Liver (tissue), 8 donors: ENCODE measurements at regions not wholly inside any gene's neighbourhood (a gene's known extent, or its start where the extent isn't known, plus 50 kb on each side); places are given as distances from the start of the nearest gene placed in this dataset.

Experiments used
- DNase-seq: peaks from one replicate; pipeline ENCODE4 v3.0.0-alpha.2; 2017; ENCODE audit warnings: low spot score
- H3K27ac ChIP-seq, 2 donors: one replicate each; pipeline ENCODE4 v1.7.0; 2013; ENCODE audit warnings: inconsistent platforms in 2 of 2, low read length in 2 of 2, control low read depth in 1 of 2, low read depth in 1 of 2, mild to moderate bottlenecking in 1 of 2
- H3K27me3 ChIP-seq, 4 donors: one replicate each; pipeline versions ENCODE4 v1.6.1 to v1.7.0; 2013; ENCODE audit warnings: low read length in 3 of 4, inconsistent platforms in 1 of 4, mild to moderate bottlenecking in 1 of 4, moderate library complexity in 1 of 4; ENCODE audit not compliant: control insufficient read depth in 4 of 4, insufficient read depth in 4 of 4
- H3K36me3 ChIP-seq, 4 donors: one replicate each; pipeline versions ENCODE4 v1.6.1 to v1.7.0; 2013; ENCODE audit warnings: low read length in 3 of 4, mild to moderate bottlenecking in 3 of 4, low read depth in 1 of 4, moderate library complexity in 1 of 4; ENCODE audit not compliant: control insufficient read depth in 4 of 4, insufficient read depth in 3 of 4
- H3K4me1 ChIP-seq, 4 donors: one replicate each; pipeline versions ENCODE4 v1.6.1 to v1.7.0; 2013; ENCODE audit warnings: low read length in 3 of 4, mild to moderate bottlenecking in 3 of 4, moderate library complexity in 1 of 4; ENCODE audit not compliant: control insufficient read depth in 4 of 4, insufficient read depth in 4 of 4
- H3K4me3 ChIP-seq, 3 donors: one replicate each; pipeline versions ENCODE4 v1.6.1 to v1.7.0; 2013; ENCODE audit warnings: low read length in 3 of 3, control low read depth in 1 of 3, low read depth in 1 of 3, mild to moderate bottlenecking in 1 of 3
- H3K9ac ChIP-seq, 2 donors: one replicate each; pipeline ENCODE4 v1.7.0; 2013; ENCODE audit warnings: low read length in 2 of 2, mild to moderate bottlenecking in 2 of 2, moderate library complexity in 2 of 2, control low read depth in 1 of 2, low read depth in 1 of 2
- H3K9me3 ChIP-seq, 4 donors: one replicate each; pipeline versions ENCODE4 v1.6.1 to v1.7.0; 2013; ENCODE audit warnings: low read length in 3 of 4; ENCODE audit not compliant: control insufficient read depth in 4 of 4
- ATF3 ChIP-seq: IDR thresholded peaks from 2 replicates; pipeline ENCODE4 v1.6.1; 2016; ENCODE audit warnings: antibody characterized with exemption
- CTCF ChIP-seq: fragments of 150-350 bp; IDR thresholded peaks from 2 replicates; pipeline ENCODE4 v1.5.1; 2017; ENCODE audit warnings: improper control_type of control experiment, low read depth, low read length; ENCODE audit not compliant: missing input control
- FOXA1 ChIP-seq: IDR thresholded peaks from 2 replicates; pipeline ENCODE4 v1.6.1; 2016; ENCODE audit warnings: antibody characterized with exemption
- GABPA ChIP-seq, 2 donors: IDR thresholded peaks in 1 of 2; conservative IDR thresholded peaks in 1 of 2; 2 replicates each; pipeline ENCODE4 v1.6.1; 2016; ENCODE audit warnings: antibody characterized with exemption in 2 of 2, mild to moderate bottlenecking in 1 of 2, moderate library complexity in 1 of 2
- HNF4A ChIP-seq, 2 donors: conservative IDR thresholded peaks; 2 replicates each; pipeline ENCODE4 v1.6.1; 2016; ENCODE audit warnings: antibody characterized with exemption in 2 of 2, mild to moderate bottlenecking in 2 of 2
- RAD21 ChIP-seq, 2 donors: IDR thresholded peaks; 2 replicates each; pipeline ENCODE4 v1.6.1; 2016; ENCODE audit warnings: antibody characterized with exemption in 2 of 2, mild to moderate bottlenecking in 2 of 2
- REST ChIP-seq: IDR thresholded peaks from 2 replicates; pipeline ENCODE4 v1.6.1; 2016; ENCODE audit warnings: antibody characterized with exemption, mild to moderate bottlenecking
- RXRA ChIP-seq, 2 donors: IDR thresholded peaks; 2 replicates each; pipeline ENCODE4 v1.6.1; 2017 to 2018; ENCODE audit warnings: antibody characterized with exemption in 2 of 2, mild to moderate bottlenecking in 1 of 2
- SP1 ChIP-seq: IDR thresholded peaks from 2 replicates; pipeline ENCODE4 v1.6.1; 2018; ENCODE audit warnings: antibody characterized with exemption, mild to moderate bottlenecking
- TAF1 ChIP-seq: conservative IDR thresholded peaks from 2 replicates; pipeline ENCODE4 v1.6.1; 2016; ENCODE audit warnings: antibody characterized with exemption, mild to moderate bottlenecking
- YY1 ChIP-seq: IDR thresholded peaks from 2 replicates; pipeline ENCODE4 v1.6.1; 2016; ENCODE audit warnings: antibody characterized with exemption, mild to moderate bottlenecking
- WGBS: extraction: QIAGEN DNeasy Blood & Tissue Kit; methylation state at CpG from one replicate; pipeline ENCODE4 v1.1.7; 2013; 5-methylcytosine and 5-hydroxymethylcytosine counted together
- donor health status: healthy.
- donor health status: healthy.
- donor health status: healthy.
- donor health status: healthy.
- donor health status: healthy.

GRCh38 chr16:52976539-52977167 is 76.0 kb downstream of the CHD9NB start:
- Histone ChIP-seq H3K27ac (no peak overlapping the region), H3K9me3 (no peaks in the 10 kb centered on the region), H3K4me1 (no peaks in the 10 kb centered on the region), H3K4me3 (no peak overlapping the region), H3K9ac (no peak overlapping the region), H3K27me3 (no peaks in the 10 kb centered on the region), H3K36me3 (no peaks in the 10 kb centered on the region)
- TF ChIP-seq RAD21 (IDR thresholded peaks at IDR 0.05) (peak; percentile 77 to 83), YY1 (no peak), CTCF (peak; percentile 45), HNF4A (conservative IDR thresholded peaks at IDR 0.05) (no peak)
- no peak for DNase-seq

GRCh38 chr16:52967744-52968143 is 85.0 kb downstream of the CHD9NB start:
- Histone ChIP-seq H3K4me3 (no peak overlapping the region), H3K9ac (no peak overlapping the region), H3K27ac (no peak overlapping the region), H3K36me3 (no peaks in the 10 kb centered on the region), H3K9me3 (no peaks in the 10 kb centered on the region), H3K27me3 (no peaks in the 10 kb centered on the region), H3K4me1 (no peaks in the 10 kb centered on the region)
- DNase-seq: no peak
- TF ChIP-seq YY1 (no peak), SP1 (no peak), ATF3 (no peak), REST (no peak)

- H3K9ac ChIP-seq: no peak overlapping the region
- no peaks in the 10 kb centered on the region for H3K4me1 ChIP-seq
- no peak for DNase-seq
- WGBS: 84% methylated on average over 2 of the region's 2 CpGs
- no peak overlapping the region for H3K4me3 ChIP-seq
- H3K36me3 ChIP-seq: no peaks in the 10 kb centered on the region
- no peak overlapping the region for H3K27ac ChIP-seq
- no peaks in the 10 kb centered on the region for H3K9me3 ChIP-seq
- no peak for TF ChIP-seq REST
- no peak for TF ChIP-seq FOXA1
- TF ChIP-seq SP1: no peak
- no peak for TF ChIP-seq TAF1
- no peak for TF ChIP-seq GABPA (IDR thresholded peaks at IDR 0.05 in 1 of 2, conservative IDR thresholded peaks at IDR 0.05 in 1 of 2)
- no peak for TF ChIP-seq RXRA (IDR thresholded peaks at IDR 0.05)
- H3K27me3 ChIP-seq: no peaks in the 10 kb centered on the region
Measured at GRCh38 chr16:52964290-52964689, 88.4 kb downstream of the CHD9NB start.
